Smooth muscle cell (in vitro differentiated cells): ENCODE measurements at regions not wholly inside any gene's neighbourhood (a gene's known extent, or its start where the extent isn't known, plus 50 kb on each side); places are given as distances from the start of the nearest gene placed in this dataset.

Source experiments
- DNase-seq: peaks from one replicate; lab custom pipeline; 2025; ENCODE audit not compliant: unreplicated experiment; lab: John Stamatoyannopoulos, UW
- H2AFZ ChIP-seq: fragments of 200-600 bp; sonication (generic); 2 replicates; pipeline ENCODE4 v1.6.0; 2016; ENCODE audit warnings: antibody characterized with exemption, low read depth, mild to moderate bottlenecking
- H3F3A ChIP-seq: fragments of 200-600 bp; sonication (generic); 2 replicates; pipeline ENCODE4 v1.6.0; 2017; ENCODE audit warnings: antibody characterized with exemption, low read depth
- H3K27ac ChIP-seq: fragments of 200-600 bp; sonication (generic); 2 replicates; pipeline ENCODE4 v1.5.1; 2016; ENCODE audit warnings: low read depth, mild to moderate bottlenecking
- H3K27me3 ChIP-seq: fragments of 200-600 bp; sonication (generic); 2 replicates; pipeline ENCODE4 v1.6.1; 2016; ENCODE audit warnings: low read depth, mild to moderate bottlenecking
- H3K36me3 ChIP-seq: fragments of 200-600 bp; sonication (generic); 2 replicates; pipeline ENCODE4 v1.5.1; 2016; ENCODE audit warnings: low read depth
- H3K4me1 ChIP-seq: fragments of 200-600 bp; sonication (generic); 2 replicates; pipeline ENCODE4 v1.5.1; 2016; ENCODE audit warnings: low read depth
- H3K4me2 ChIP-seq: fragments of 200-600 bp; sonication (generic); 2 replicates; pipeline ENCODE4 v1.6.0; 2016; ENCODE audit warnings: mild to moderate bottlenecking
- H3K4me3 ChIP-seq: fragments of 200-600 bp; sonication (generic); 2 replicates; pipeline ENCODE4 v1.5.1; 2016; ENCODE audit warnings: mild to moderate bottlenecking
- H3K79me2 ChIP-seq: fragments of 200-600 bp; sonication (generic); 2 replicates; pipeline ENCODE4 v1.6.0; 2016; ENCODE audit warnings: low read depth, mild to moderate bottlenecking
- H3K9ac ChIP-seq: fragments of 200-600 bp; sonication (generic); 2 replicates; pipeline ENCODE4 v1.6.0; 2016; ENCODE audit warnings: low read depth
- H3K9me3 ChIP-seq: fragments of 200-600 bp; sonication (generic); replicated peaks from 2 replicates; pipeline ENCODE4 v1.5.1; 2016; ENCODE audit warnings: low read depth
- H4K20me1 ChIP-seq: fragments of 200-600 bp; sonication (generic); 2 replicates; pipeline ENCODE4 v1.6.0; 2016; ENCODE audit warnings: low read depth
- WGBS: methylation state at CpG from one replicate; pipeline ENCODE4 v1.1.7; 2016; ENCODE audit warnings: low lambda C conversion rate; 5-methylcytosine and 5-hydroxymethylcytosine counted together
- TF ChIP-seq, protein P1 (sequence below): fragments of 200-600 bp; sonication (generic); IDR thresholded peaks from 2 replicates; pipeline ENCODE4 v1.5.1; 2017; ENCODE audit warnings: borderline replicate concordance, mild to moderate bottlenecking, antibody characterized with exemption; ENCODE audit not compliant: insufficient read depth, poor library complexity, severe bottlenecking

DNA sequence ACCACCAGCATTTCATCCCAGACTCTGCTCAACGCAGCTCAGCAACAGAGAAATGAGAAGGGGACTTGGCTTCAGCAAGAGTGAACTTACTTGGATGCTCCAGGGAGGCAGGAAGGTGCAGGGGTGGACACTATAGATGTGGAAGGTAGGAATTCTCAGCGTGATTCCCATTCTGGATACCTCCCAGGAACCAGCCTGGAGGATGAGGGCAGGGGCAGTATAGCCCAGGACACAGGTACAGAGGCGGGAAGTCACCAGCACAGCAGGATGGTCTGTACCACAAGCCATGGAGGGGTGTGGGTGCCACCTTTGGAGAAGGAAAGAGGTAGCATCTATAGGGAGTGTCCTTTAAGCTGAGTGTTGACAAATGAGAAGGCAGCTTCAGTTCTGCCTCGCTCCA, 1275.2 kb downstream of the TBC1D22A start:
- no peak for DNase-seq
- no peaks in the 10 kb centered on the region for H4K20me1 ChIP-seq
- H3F3A ChIP-seq: no peaks in the 10 kb centered on the region

DNA sequence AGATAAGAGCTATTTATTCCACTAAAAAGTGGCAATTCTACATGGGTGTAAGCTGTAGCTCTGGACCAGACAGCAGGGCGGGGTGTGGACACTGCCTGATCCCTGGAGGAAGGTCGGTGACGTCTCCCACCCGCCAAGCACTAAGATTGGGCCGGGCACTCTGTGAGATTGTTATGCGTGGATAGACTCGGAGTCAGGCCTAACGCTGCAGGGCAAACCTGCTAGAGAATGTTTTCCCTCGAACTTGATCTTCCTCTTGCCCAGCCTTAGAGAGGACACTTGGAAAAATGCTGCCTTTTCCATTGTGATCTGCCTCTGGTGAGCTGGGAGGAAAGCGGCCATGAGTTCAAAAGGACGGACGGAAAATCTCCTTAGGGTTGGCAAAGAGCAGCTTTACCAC, 1273.4 kb downstream of the TBC1D22A start:
- no peak for DNase-seq

More for the DNA sequence above, 1275.2 kb downstream of the TBC1D22A start:
- WGBS: 80% methylated on average over 4 of the region's 4 CpGs
- no peaks in the 10 kb centered on the region for H3K9me3 ChIP-seq
- H3K4me1 ChIP-seq: no peaks in the 10 kb centered on the region
- no peak overlapping the region for H3K27ac ChIP-seq
- H3K4me2 ChIP-seq: no peak overlapping the region
- H3K79me2 ChIP-seq: no peaks in the 10 kb centered on the region
- H2AFZ ChIP-seq: no peak overlapping the region
- H3K27me3 ChIP-seq: no peaks in the 10 kb centered on the region
- TF ChIP-seq, protein P1, sequence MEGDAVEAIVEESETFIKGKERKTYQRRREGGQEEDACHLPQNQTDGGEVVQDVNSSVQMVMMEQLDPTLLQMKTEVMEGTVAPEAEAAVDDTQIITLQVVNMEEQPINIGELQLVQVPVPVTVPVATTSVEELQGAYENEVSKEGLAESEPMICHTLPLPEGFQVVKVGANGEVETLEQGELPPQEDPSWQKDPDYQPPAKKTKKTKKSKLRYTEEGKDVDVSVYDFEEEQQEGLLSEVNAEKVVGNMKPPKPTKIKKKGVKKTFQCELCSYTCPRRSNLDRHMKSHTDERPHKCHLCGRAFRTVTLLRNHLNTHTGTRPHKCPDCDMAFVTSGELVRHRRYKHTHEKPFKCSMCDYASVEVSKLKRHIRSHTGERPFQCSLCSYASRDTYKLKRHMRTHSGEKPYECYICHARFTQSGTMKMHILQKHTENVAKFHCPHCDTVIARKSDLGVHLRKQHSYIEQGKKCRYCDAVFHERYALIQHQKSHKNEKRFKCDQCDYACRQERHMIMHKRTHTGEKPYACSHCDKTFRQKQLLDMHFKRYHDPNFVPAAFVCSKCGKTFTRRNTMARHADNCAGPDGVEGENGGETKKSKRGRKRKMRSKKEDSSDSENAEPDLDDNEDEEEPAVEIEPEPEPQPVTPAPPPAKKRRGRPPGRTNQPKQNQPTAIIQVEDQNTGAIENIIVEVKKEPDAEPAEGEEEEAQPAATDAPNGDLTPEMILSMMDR: no peak
- no peaks in the 10 kb centered on the region for H3K36me3 ChIP-seq
- no peak overlapping the region for H3K9ac ChIP-seq
- no peak overlapping the region for H3K4me3 ChIP-seq

DNA sequence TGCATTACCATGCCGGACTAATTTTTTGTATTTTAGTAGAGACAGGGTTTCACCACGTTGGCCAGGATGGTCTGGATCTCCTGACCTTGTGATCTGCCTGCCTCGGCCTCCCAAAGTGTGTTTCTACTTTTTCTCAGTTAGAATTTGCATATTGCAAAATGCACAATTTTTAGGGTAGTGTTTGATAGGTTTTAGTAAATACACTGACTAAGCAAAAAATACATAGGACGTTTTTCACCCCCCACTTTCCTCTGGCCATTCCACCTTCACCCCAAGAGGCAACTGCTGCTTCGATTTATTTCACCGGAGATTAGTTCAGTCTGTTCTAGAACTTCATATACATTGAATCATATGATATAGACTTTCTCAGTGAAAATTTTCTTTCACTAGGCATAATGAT, 1269.1 kb downstream of the TBC1D22A start:
- Histone ChIP-seq H3K9ac (no peak overlapping the region), H3K4me2 (no peak overlapping the region), H3K79me2 (no peaks in the 10 kb centered on the region), H3K36me3 (no peaks in the 10 kb centered on the region), H3K4me1 (no peaks in the 10 kb centered on the region), H3K4me3 (no peak overlapping the region), H3K9me3 (no peaks in the 10 kb centered on the region), H4K20me1 (no peaks in the 10 kb centered on the region), H3K27ac (no peak overlapping the region), H2AFZ (no peak overlapping the region), H3K27me3 (no peaks in the 10 kb centered on the region), H3F3A (no peaks in the 10 kb centered on the region)
- TF ChIP-seq, protein P1: no peak
- no peak for DNase-seq
- WGBS: 74% methylated on average over 6 of the region's 6 CpGs

More for the DNA sequence above, 1273.4 kb downstream of the TBC1D22A start:
- Histone ChIP-seq H3K27ac (no peak overlapping the region), H4K20me1 (no peaks in the 10 kb centered on the region), H3F3A (no peaks in the 10 kb centered on the region), H3K79me2 (no peaks in the 10 kb centered on the region), H3K4me1 (no peaks in the 10 kb centered on the region), H3K4me3 (no peak overlapping the region), H3K9me3 (no peaks in the 10 kb centered on the region), H3K36me3 (no peaks in the 10 kb centered on the region), H3K27me3 (no peaks in the 10 kb centered on the region), H2AFZ (no peak overlapping the region), H3K4me2 (no peak overlapping the region), H3K9ac (no peak overlapping the region)
- TF ChIP-seq, protein P1: no peak
- WGBS: 81% methylated on average over 12 of the region's 12 CpGs

DNA sequence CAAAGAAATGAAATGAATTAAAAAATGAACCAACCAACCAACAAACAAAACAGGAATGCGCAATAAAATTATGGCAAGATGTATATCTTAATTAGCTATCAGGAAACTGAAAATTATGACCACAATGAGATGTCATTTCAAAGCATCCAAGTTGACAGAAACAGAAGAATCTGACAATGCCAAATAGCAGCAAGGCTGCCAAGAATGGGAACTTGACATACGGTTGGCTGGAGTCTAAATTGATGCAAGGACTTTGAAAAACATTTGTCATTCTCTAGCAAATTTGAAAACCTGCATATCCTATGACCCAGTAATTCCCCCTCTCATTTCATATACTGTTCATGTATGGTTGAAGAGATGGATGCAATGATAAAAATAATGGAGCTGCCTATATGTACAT, 1262.6 kb downstream of the TBC1D22A start:
- Histone ChIP-seq H3K27me3 (no peaks in the 10 kb centered on the region), H3K4me1 (no peaks in the 10 kb centered on the region), H3K4me3 (no peak overlapping the region), H3K9me3 (no peaks in the 10 kb centered on the region), H3K9ac (no peak overlapping the region), H3F3A (no peaks in the 10 kb centered on the region), H3K27ac (no peak overlapping the region), H3K36me3 (no peaks in the 10 kb centered on the region), H4K20me1 (no peaks in the 10 kb centered on the region), H3K79me2 (no peaks in the 10 kb centered on the region), H2AFZ (no peak overlapping the region), H3K4me2 (no peak overlapping the region)
- WGBS: 93% methylated on average over 2 of the region's 2 CpGs
- no peak for DNase-seq
- TF ChIP-seq, protein P1: no peak
